ENCODE measurements at regions not wholly inside any gene's neighbourhood (a gene's known extent, or its start where the extent isn't known, plus 50 kb on each side); places are given as distances from the start of the nearest gene placed in this dataset.
"Not testable (repeated sequence)": the region's sequence is repeated elsewhere in the genome, so short reads cannot be mapped to it uniquely, and the experiment has no call there.

DNA sequence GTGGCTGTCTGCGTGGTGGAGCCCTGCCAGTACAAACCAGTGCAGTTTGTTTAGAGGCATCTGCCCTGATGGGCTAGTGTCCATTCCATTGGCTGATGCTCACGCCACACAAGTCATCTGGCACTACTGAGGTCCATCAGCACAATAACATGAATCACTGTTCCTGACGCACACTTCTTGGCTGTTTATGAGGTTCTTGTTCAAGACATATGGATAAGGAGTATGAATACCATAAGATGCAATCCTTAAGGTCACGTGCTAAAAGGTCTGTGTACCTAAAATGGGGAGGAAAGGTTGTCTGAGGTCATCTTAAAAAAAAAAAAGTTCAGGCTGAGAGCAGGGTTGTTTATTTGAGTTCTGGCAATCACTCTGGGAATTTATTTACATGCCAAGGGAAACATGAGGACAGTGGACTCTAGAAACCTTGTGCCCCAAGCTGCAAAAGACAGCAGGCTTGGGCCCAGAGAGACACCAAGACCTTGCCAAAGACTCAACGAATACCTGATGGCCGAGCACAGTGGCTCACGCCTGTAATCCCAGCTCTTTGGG is 54.1 kb upstream of the SHLD1 start:
- peak; percentile 5 for DNase-seq

DNA sequence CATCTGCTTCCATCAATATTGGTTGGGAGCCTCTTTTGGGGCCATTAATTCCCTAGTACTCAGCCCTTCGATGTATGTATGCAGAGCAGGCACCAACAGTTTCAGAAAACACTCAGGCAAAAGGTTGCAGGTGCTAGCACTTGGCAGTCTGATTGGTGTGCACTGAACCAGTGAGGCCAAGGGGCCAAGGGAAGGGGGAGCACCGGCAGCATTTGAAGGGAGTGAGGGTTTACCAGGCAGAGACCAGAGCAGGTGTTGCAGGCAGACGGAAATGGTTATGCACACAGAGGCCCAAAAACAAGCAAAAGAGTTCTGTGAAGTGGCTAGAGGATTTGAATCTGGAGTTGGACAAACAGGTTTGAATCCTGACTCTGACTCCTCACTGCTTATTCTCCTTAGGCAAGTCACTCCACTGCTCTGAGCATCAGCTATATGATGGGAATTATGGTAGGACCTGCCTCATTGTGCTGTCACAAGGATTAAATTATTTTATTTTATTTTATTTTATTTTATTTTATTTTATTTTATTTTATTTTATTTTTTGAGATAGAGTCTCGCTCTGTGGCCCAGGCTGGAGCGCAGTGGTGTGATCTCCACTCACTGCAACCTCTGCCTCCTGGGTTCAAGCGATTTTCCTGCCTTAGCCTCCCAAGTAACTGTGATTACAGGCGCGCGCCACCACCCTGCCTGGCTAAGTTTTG is 58.1 kb upstream of the SHLD1 start:
- DNase-seq: no peak

DNA sequence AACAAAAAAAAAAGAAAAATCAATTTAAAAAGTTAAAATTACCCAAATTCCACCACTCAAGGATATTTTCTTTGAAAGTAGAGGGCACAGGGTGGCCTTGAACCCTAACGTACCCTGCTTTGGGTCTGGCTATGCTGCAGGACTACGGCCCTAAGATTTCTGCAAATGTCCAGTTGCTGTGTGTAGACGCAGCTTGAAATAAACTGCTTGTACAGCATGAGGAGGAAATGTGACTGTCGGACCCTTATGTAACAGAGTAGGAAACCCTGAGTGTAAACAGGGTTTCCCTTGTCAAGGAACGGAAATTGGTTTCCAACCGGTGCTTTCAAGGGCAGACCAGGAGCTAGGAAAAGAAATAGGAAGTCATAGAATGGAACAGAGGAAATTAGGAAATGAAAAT is 60.7 kb upstream of the SHLD1 start:
- DNase-seq: no peak

DNA sequence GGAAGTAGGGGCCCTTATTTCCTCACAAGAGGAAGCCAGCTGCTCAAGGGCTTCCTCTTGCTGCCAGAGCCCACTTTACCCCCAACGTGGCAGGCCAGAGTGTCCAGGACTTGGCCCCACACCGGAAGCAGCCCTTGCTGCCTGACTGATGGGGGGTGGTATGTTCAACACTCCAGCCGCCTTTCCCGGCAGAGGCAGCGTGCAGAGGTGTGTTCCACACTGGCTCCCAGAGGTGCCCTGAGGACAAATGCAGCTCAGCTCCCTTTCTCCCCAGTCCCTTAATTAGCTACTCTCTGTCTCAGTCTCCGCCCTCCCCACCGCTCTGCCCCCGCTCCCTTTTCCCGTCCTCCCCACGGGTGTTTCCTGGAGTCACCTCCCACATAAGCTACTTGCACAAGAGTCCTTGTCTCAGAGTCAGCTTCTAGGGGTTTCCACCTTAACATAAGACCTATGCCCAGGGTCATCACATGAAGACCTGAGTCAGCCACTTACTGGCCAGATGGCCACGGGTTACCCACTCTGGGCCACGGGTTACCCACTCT is 61.7 kb upstream of the SHLD1 start:
- DNase-seq: no peak

DNA sequence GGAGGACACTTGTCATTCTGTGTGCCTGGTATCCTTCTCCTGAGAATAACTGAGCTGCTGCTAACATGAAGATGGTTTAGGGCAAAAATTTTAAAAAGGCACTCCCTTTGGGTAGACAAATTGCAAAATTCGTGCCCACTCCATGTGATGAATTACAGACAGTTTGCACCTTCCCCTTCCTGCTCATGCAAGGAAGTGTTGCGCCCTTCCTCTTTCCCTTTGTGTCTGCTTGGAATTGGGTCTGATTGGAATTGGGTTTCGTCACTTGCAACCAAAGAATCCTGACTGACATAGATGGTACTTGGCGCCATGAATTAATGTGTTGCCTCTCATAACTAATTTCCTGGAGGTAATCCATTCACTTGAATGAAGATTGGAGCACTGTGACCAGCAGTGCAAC is 62.3 kb upstream of the SHLD1 start:
- no peak for DNase-seq

DNA sequence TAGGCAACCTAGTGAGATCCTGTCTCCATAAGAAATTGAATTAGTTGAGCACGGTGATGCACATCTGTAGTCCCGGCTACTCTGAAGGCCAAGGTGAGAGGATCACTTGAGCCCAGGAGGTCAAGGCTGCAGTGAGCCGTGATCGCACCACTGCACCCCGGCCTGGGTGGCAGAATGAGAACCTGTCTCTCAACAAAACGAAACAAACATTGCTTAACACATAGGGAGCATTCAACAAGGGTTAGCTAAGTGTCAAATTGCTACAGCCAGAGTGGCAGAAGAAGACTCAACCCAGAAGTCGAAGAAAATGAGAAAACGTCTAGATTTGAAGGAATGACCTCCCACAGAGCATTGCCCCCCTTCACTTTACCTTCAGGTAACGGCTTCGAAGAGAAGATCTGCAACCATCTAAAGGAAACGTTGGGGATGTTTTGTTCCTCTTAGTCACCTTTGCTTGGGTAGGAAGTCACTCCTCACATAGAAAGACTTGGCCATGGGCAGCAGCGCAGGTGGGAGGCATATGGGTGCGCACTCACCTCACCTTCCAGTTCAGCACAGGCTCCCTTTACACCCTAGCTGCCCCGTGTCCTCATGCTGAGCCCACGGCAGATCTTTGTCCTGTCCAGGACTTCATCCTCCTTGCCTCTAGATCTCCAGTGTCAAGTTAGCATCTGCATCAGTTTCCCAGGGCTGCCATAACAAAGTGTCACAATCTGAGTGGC is 63.7 kb upstream of the SHLD1 start:
- no peak for DNase-seq

DNA sequence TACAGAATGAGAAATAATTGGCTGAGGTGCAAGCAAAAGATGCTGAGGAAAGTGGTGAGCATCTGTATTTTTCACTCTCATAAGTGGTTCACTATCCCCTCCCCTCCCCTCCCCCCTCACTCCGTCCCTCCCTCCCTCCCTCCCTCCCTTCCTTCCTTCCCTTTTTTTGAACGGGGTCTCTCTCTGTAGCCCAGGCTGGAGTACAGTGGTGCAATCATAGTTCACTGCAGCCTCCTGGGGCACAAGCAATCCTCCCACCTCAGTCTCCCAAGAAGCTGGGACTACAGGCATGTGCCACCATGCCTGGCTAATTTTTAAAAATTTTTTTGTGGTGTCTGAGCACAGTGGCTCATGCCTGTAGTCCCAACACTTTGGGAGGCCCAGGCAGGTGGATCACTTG is 67.6 kb upstream of the SHLD1 start:
- not testable (repeated sequence) for DNase-seq

DNA sequence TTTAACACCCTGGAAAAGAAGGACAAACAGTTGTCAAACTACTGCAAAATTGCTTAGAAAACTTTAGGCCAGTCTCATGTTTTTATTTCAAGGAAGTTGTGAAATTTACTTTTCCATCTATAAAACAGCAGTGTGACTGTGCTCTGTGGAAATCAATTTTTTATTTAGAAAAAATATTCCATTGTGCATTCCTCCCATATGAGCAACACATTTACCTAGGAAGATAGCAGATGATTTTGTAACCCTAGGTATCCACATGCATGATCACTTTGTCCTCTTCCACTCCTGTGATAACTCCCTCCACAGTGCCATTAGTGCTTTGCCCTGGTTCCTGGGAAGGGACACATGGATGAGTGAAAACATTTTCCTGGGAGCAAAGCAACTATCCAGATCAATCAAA is 69.4 kb upstream of the GPCPD1 start:
- DNase-seq: no peak

DNA sequence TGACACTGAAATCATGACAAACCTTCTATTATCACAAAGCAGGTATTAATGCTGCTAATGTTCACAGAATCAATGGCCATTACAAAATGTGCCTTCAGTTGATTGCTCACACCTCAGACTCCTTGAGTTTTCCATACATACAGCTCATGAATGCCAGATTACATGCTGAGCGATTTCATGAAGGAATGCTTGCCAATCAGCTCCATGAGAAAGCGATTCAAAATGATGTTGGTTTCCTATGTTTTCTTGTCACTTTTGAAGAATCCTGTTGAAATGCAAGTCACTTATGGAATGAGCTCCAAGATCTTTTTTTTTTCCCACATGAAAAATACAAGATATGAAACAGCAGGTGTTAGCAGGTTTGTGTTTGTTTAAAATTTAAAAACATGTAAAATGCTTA is 68.0 kb upstream of the GPCPD1 start:
- DNase-seq: no peak

DNA sequence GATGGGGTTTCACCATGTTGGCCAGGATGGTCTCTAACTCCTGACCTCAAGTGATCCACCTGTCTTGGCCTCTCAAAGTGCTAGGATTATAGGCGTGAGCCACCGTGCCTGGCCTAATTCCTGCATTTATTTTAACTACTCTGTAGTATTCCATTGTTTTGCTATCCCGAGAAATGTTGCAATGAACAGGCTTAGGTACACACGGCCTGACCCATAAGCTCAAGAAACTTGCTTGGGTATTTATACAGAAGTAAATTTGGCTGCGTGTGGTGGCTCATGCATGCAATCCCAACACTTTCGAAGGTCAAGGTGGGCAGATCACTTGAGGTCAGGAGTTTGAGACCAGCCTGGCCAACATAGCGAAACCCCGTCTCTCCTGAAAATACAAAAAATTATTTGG is 67.1 kb upstream of the GPCPD1 start:
- not testable (repeated sequence) for DNase-seq

DNA sequence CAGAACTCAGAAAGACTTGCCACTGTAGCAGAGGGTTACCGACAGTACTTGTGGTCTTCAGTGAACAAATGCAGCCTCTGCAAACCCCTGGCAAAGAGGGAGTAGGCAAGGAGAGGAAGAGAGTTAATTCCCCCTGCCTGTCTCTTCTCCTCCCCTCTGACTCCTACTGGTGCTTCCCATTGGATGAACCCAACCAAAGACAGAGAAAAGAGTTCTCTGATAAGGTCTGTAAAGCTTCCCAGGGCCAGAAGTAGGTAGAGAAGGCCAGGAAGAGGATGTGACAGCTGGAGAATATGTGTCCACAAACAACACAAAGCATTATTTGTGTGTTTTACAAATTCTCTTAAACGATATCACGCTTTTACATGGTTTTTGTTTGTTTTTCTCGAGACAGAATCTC is 66.6 kb upstream of the GPCPD1 start:
- DNase-seq: no peak

DNA sequence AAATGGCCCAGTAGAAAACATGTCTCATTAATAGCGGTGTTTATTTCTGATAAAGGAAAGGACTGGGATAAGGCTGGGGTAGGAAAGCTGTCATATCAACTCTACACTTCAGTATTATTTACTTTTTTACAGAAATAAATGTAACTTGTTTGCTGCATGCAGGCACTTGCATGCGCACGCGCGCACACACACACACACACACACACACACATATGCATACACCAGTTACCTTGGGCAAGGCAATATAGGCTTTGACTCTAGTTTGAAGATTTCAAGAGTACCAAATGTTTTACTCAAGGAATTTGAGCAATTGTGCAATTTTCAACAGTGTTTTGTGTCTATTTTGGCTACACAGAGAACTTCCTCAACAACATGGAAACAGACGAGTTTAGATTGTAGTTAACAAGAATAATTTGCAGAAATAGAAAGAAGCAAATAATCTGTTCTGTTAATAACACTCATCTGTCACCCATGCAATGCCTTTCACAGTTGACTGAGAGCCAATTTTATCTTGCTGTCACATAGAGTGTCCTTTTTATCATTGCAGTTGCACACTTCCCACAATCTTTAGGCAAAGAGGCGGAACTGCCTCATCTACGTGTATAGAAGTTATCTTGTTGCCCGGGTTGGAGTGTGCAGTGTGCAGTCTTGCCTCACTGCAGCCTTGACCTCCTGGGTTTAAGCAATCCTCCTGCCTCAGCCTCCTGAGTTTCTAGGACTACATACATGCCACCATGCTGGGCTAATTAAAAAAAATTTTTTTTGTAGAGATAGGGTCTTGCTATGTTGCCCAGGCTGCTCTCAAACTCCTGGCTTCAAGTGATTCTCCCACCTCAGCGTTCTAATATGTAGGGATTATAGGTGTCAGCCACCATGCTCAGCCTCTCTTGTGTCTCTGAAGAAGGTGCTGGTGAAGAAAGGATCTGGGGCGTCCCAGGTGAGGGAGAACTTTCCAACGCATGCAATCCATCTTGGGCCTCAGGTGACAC is 64.6 kb upstream of the GPCPD1 start:
- DNase-seq: no peak

DNA sequence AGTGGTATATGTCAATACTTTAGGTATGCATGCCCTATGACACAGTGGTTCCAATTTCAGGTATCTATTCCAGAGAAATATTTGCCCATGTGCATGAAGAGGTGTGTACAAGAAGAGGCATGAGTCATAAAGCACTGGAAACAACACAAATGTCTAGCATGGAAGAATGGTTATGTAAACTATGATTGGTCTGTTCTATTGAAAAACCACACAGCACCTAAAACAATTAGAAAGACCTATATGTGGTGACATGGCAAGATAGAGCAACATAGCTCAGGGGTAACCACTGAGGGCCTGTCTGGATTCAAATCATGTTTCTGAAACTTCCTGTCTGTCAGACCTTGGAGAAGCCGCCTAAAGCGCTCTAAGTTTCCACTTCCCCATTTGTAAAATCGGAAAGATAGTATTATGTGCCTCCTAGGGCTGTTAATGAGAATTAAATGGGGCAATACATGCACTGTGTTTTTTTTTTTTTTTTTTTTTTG is 63.4 kb upstream of the GPCPD1 start:
- no peak for DNase-seq

DNA sequence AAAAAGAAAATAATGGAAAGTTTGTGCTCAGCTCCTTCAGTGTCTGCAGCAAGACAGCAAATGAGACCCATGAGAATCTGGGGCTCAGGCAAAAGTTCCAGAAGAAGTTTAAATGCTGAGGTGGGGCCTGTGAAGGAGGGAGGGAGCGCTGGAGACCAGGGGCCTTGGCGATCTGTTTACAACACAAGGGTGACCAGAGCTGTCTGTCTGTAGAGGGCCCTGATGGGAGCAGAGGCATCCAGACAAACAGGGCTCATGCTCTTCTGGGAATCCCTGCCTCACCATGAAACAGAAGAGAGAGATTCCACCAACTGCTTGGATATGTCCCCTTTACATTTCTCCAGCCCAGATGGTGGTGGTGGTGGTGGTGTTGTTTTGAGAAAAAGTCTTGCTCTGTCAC is 60.1 kb upstream of the GPCPD1 start:
- DNase-seq: no peak

DNA sequence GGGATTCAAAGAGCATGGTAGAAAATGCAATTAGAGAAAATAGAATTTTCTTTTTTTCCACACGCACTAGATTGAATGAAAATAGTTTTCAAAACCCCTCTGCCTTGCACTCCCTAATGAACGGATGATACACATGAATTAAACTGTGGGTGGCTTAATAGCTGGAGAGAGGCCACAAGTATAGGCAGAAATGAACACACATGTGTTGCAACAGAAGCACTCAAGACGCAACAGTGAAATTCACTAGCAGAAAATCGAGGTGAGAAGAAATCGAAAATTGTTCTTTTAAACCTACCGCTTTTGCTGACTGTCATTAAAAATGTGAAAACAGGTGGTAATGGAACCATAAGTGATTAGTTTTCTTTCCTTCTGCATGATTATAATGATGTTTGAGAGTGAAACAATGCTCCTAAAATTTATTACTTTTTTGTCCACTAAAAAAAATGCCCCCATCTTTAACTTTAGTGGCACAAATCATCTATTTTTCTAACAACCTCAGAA is 59.3 kb upstream of the GPCPD1 start:
- no peak for DNase-seq

DNA sequence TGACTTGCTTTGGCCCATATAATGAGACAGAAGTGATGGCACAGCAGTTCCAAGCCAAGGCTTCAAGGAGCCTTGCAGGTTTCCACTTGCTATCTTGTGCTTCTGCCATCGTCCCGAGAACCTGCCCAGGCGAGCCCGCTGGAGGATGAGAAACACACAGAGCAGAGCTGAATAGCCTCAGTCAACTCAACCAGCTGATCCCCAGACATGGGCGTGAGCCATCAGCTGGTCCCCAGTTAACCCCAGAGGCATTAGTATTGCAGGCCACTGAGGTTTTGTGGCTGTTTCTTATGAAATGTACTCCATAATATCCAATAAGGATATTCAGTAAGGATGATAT is 57.7 kb upstream of the GPCPD1 start:
- no peak for DNase-seq

DNA sequence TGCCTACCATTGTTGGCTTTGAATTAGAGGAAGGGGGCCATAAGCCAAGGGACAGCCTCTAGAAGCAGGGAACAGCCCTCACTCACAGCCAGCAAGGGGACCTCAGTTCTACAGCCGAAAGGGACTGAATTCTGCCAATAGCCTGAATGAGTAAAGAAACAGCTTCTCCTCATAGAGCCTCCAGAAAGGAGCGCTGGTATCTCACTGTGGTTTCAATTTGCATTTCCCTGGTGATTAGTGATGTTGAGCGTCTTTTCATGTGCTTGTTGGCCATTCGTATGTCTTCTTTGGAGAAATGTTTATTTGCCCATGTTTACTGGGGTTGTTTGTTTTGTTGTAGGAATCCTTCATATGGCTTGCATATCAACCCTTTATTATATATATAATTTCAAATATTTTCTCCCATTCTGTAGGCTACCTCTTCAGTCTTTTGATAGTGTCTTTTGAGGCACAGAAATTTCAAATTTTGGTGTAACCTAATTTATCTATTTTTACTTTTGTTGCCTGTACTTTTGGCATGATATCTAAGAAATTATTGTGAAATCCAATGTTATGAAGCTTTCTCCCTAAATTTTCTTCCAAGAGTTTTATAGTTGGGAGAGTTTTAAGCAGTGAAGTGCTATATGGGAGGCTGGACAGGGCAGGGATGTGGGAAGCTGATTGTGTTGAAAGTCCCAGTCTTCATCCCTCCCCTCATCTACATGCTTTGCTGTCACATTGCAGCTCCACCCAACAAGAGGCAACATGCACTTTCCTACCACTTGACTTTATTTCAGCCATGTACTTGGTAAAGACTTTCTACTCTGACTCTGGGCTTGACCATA is 57.1 kb upstream of the GPCPD1 start:
- no peak for DNase-seq

DNA sequence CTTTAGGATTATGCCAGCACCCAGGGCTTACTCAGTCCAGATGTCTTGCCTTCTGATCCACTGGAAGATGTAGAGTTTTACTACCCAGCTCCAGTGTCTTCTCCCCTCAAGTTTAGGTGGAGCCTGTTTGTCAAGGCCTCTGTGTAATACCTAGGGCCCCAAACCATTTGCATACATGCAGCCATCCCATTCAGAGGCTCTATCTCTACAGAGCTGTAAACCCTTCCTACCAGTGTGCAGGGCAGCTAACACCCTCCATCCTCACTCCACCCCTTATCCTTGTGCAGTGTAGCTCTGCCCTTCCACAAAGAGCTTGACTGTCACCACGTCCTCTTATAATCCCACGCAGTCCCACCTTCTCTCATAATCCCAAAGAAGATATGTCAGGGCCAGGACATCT is 54.6 kb upstream of the GPCPD1 start:
- no peak for DNase-seq

DNA sequence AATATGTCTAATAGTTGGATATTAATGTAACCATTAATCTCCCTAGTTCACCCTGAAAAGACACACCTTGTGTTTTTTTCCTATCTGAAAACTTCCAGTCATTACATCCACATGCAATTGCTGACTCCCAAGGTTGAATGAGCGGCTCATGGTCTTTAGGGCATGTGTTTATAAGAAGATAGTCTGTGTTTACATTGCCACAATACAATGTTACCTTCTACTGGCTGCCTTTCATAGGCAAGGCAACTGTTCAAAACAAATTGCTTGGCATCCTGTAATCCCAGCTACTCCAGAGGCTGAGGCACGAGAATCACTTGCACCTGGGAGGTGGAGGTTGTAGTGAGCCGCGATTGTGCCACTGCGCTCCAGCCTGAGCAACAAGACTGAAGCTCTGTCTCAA is 52.6 kb upstream of the GPCPD1 start:
- no peak for DNase-seq

DNA sequence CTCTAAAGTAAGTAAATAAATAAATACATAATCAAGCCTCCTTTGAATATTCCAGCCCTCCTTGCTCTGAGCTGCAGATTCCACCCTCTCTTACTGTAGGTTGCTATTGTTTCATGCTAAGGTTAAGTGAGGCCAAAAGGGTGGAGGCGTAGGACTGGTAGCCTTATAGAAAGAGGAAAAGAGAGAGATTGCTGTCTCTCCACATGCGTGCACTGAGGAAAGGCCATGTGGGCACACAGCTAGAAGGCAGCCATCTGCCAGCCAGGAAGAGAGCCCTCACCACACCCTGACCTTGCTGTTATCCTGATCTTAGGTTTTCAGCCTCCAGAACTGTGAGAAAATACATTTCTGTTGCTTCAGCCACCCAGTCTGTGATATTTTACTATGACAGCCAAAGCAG is 52.0 kb upstream of the GPCPD1 start:
- no peak for DNase-seq

DNA sequence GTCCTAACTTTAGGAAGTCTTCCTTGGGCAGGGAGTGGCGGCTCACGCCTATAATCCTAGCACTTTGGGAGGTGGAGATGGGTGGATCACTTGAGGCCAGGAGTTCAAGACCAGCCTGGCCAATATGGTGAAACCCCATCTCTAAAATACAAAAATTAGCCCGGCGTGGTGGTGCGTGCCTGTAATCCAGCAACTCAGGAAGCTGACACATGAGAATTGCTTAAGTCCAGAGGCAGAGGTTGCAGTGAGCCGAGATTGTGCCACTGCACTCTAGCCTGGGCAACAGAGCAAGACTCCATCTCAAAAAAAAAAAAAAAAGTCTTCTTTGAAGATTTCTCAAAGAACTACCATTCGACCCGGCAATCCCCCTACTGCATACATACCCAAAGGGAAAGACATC is 50.0 kb upstream of the GPCPD1 start:
- DNase-seq: not testable (repeated sequence)

All from fibroblast of skin of abdomen (primary cell).